ENCODE measurements at regions not wholly inside any gene's neighbourhood (a gene's known extent, or its start where the extent isn't known, plus 50 kb on each side); places are given as distances from the start of the nearest gene placed in this dataset.

GRCh38 chr5:124234770-124235562, 511.5 kb downstream of the ZNF608 start:
- no peak overlapping the region for H3K27ac ChIP-seq (ENCODE audit: low read depth, low read length)

GRCh38 chr5:124234022-124234769, 512.2 kb downstream of the ZNF608 start:
- no peaks in the 10 kb centered on the region for H3K4me1 ChIP-seq (ENCODE audit: control insufficient read depth, insufficient read depth, low read length, unreplicated experiment)
- H3K79me2 ChIP-seq (ENCODE audit: control insufficient read depth, insufficient read depth, low read length, unreplicated experiment): no peaks in the 10 kb centered on the region
- no peak overlapping the region for H2AFZ ChIP-seq (ENCODE audit: low read length, unreplicated experiment)
- H3K4me3 ChIP-seq (ENCODE audit: low read depth, low read length): no peak overlapping the region
- no peak overlapping the region for H3K27ac ChIP-seq (ENCODE audit: low read depth, low read length)
- no peaks in the 10 kb centered on the region for H3K36me3 ChIP-seq (ENCODE audit: insufficient read depth, low read length)
- no peaks in the 10 kb centered on the region for H3K27me3 ChIP-seq (ENCODE audit: insufficient read depth, low read length)

More at GRCh38 chr5:124234770-124235562, 511.5 kb downstream of the ZNF608 start:
- Histone ChIP-seq H2AFZ (ENCODE audit: low read length, unreplicated experiment) (no peak overlapping the region), H3K36me3 (ENCODE audit: insufficient read depth, low read length) (no peaks in the 10 kb centered on the region), H3K79me2 (ENCODE audit: control insufficient read depth, insufficient read depth, low read length, unreplicated experiment) (no peaks in the 10 kb centered on the region), H3K4me3 (ENCODE audit: low read depth, low read length) (no peak overlapping the region), H3K27me3 (ENCODE audit: insufficient read depth, low read length) (no peaks in the 10 kb centered on the region), H3K4me1 (ENCODE audit: control insufficient read depth, insufficient read depth, low read length, unreplicated experiment) (no peaks in the 10 kb centered on the region)

GRCh38 chr5:124232515-124232914, 513.9 kb downstream of the ZNF608 start:
- Histone ChIP-seq H2AFZ (ENCODE audit: low read length, unreplicated experiment) (no peak overlapping the region), H3K79me2 (ENCODE audit: control insufficient read depth, insufficient read depth, low read length, unreplicated experiment) (no peaks in the 10 kb centered on the region), H3K27me3 (ENCODE audit: insufficient read depth, low read length) (no peaks in the 10 kb centered on the region), H3K27ac (ENCODE audit: low read depth, low read length) (no peak overlapping the region), H3K4me1 (ENCODE audit: control insufficient read depth, insufficient read depth, low read length, unreplicated experiment) (no peaks in the 10 kb centered on the region), H3K4me3 (ENCODE audit: low read depth, low read length) (no peak overlapping the region), H3K36me3 (ENCODE audit: insufficient read depth, low read length) (no peaks in the 10 kb centered on the region)

- Histone ChIP-seq H3K4me1 (ENCODE audit: control insufficient read depth, insufficient read depth, low read length, unreplicated experiment) (no peaks in the 10 kb centered on the region), H3K27ac (ENCODE audit: low read depth, low read length) (no peak overlapping the region), H3K79me2 (ENCODE audit: control insufficient read depth, insufficient read depth, low read length, unreplicated experiment) (no peaks in the 10 kb centered on the region), H2AFZ (ENCODE audit: low read length, unreplicated experiment) (no peak overlapping the region), H3K36me3 (ENCODE audit: insufficient read depth, low read length) (no peaks in the 10 kb centered on the region), H3K27me3 (ENCODE audit: insufficient read depth, low read length) (no peaks in the 10 kb centered on the region), H3K4me3 (ENCODE audit: low read depth, low read length) (no peak overlapping the region)
Measured at GRCh38 chr5:124231802-124232201, 514.6 kb downstream of the ZNF608 start.

GRCh38 chr5:124231230-124231629, 515.2 kb downstream of the ZNF608 start:
- Histone ChIP-seq H3K4me1 (ENCODE audit: control insufficient read depth, insufficient read depth, low read length, unreplicated experiment) (no peaks in the 10 kb centered on the region), H3K36me3 (ENCODE audit: insufficient read depth, low read length) (no peaks in the 10 kb centered on the region), H3K4me3 (ENCODE audit: low read depth, low read length) (no peak overlapping the region), H3K79me2 (ENCODE audit: control insufficient read depth, insufficient read depth, low read length, unreplicated experiment) (no peaks in the 10 kb centered on the region), H3K27me3 (ENCODE audit: insufficient read depth, low read length) (no peaks in the 10 kb centered on the region), H2AFZ (ENCODE audit: low read length, unreplicated experiment) (no peak overlapping the region), H3K27ac (ENCODE audit: low read depth, low read length) (no peak overlapping the region)

- Histone ChIP-seq H2AFZ (ENCODE audit: low read length, unreplicated experiment) (no peak overlapping the region), H3K27ac (ENCODE audit: low read depth, low read length) (no peak overlapping the region), H3K79me2 (ENCODE audit: control insufficient read depth, insufficient read depth, low read length, unreplicated experiment) (no peaks in the 10 kb centered on the region), H3K4me1 (ENCODE audit: control insufficient read depth, insufficient read depth, low read length, unreplicated experiment) (no peaks in the 10 kb centered on the region), H3K27me3 (ENCODE audit: insufficient read depth, low read length) (no peaks in the 10 kb centered on the region), H3K4me3 (ENCODE audit: low read depth, low read length) (no peak overlapping the region), H3K36me3 (ENCODE audit: insufficient read depth, low read length) (no peaks in the 10 kb centered on the region)
Measured at GRCh38 chr5:124230456-124230855, 516.0 kb downstream of the ZNF608 start.

- Histone ChIP-seq H2AFZ (ENCODE audit: low read length, unreplicated experiment) (no peak overlapping the region), H3K4me3 (ENCODE audit: low read depth, low read length) (no peak overlapping the region), H3K27me3 (ENCODE audit: insufficient read depth, low read length) (no peaks in the 10 kb centered on the region), H3K36me3 (ENCODE audit: insufficient read depth, low read length) (no peaks in the 10 kb centered on the region), H3K27ac (ENCODE audit: low read depth, low read length) (no peak overlapping the region), H3K79me2 (ENCODE audit: control insufficient read depth, insufficient read depth, low read length, unreplicated experiment) (no peaks in the 10 kb centered on the region), H3K4me1 (ENCODE audit: control insufficient read depth, insufficient read depth, low read length, unreplicated experiment) (no peaks in the 10 kb centered on the region)
Measured at GRCh38 chr5:124229352-124229751, 517.1 kb downstream of the ZNF608 start.

- H3K4me3 ChIP-seq (ENCODE audit: low read depth, low read length): no peak overlapping the region
- H3K4me1 ChIP-seq (ENCODE audit: control insufficient read depth, insufficient read depth, low read length, unreplicated experiment): no peaks in the 10 kb centered on the region
- no peaks in the 10 kb centered on the region for H3K36me3 ChIP-seq (ENCODE audit: insufficient read depth, low read length)
Measured at GRCh38 chr5:124227914-124228313, 518.5 kb downstream of the ZNF608 start.

GRCh38 chr5:124220418-124220817, 526.0 kb downstream of the ZNF608 start:
- Histone ChIP-seq H2AFZ (ENCODE audit: low read length, unreplicated experiment) (no peak overlapping the region), H3K36me3 (ENCODE audit: insufficient read depth, low read length) (no peaks in the 10 kb centered on the region), H3K27me3 (ENCODE audit: insufficient read depth, low read length) (no peaks in the 10 kb centered on the region), H3K79me2 (ENCODE audit: control insufficient read depth, insufficient read depth, low read length, unreplicated experiment) (no peaks in the 10 kb centered on the region), H3K27ac (ENCODE audit: low read depth, low read length) (no peak overlapping the region), H3K4me3 (ENCODE audit: low read depth, low read length) (no peak overlapping the region), H3K4me1 (ENCODE audit: control insufficient read depth, insufficient read depth, low read length, unreplicated experiment) (no peaks in the 10 kb centered on the region)

More at GRCh38 chr5:124227914-124228313, 518.5 kb downstream of the ZNF608 start:
- H2AFZ ChIP-seq (ENCODE audit: low read length, unreplicated experiment): no peak overlapping the region
- H3K27ac ChIP-seq (ENCODE audit: low read depth, low read length): no peak overlapping the region
- no peaks in the 10 kb centered on the region for H3K79me2 ChIP-seq (ENCODE audit: control insufficient read depth, insufficient read depth, low read length, unreplicated experiment)
- H3K27me3 ChIP-seq (ENCODE audit: insufficient read depth, low read length): no peaks in the 10 kb centered on the region

- Histone ChIP-seq H3K27ac (ENCODE audit: low read depth, low read length) (no peak overlapping the region), H3K4me1 (ENCODE audit: control insufficient read depth, insufficient read depth, low read length, unreplicated experiment) (no peaks in the 10 kb centered on the region), H3K27me3 (ENCODE audit: insufficient read depth, low read length) (no peaks in the 10 kb centered on the region), H3K79me2 (ENCODE audit: control insufficient read depth, insufficient read depth, low read length, unreplicated experiment) (no peaks in the 10 kb centered on the region), H3K4me3 (ENCODE audit: low read depth, low read length) (no peak overlapping the region), H3K36me3 (ENCODE audit: insufficient read depth, low read length) (no peaks in the 10 kb centered on the region), H2AFZ (ENCODE audit: low read length, unreplicated experiment) (no peak overlapping the region)
Measured at GRCh38 chr5:124212934-124213333, 533.5 kb downstream of the ZNF608 start.

Measured in ACC112 (cell line).